22Rv1 (cell line): ENCODE measurements at regions not wholly inside any gene's neighbourhood (a gene's known extent, or its start where the extent isn't known, plus 50 kb on each side); places are given as distances from the start of the nearest gene placed in this dataset.

Experiments
- CTCF ChIP-seq: fragments of 450-650 bp; IDR thresholded peaks from 2 replicates; pipeline ENCODE4 v1.5.1; 2017; ENCODE audit warnings: mild to moderate bottlenecking
- ZFX ChIP-seq: fragments of 450-650 bp; IDR thresholded peaks from 2 replicates; pipeline ENCODE4 v1.6.1; 2017; ENCODE audit warnings: antibody characterized with exemption, borderline replicate concordance

DNA sequence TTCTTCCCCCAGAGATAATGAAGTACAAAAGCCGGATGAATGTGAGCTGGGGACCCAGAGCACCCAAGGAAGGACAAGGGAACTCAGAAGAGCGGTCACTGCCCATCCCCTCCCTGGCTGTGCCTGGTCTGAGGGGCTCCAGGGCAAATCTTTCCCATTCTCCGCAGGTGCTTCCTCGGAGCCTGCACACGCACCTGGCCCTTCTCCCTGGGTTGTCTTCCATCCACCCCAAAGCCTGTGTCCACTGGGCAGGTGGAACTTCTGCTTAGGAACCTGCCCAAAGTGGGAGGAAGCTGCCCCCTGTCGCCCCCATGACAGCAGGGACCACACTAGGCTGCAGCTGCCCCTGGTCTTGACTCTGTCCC lies 121.0 kb upstream of the FGF3 start:
- TF ChIP-seq CTCF (no peak), ZFX (no peak)
